GM19035 (cell line): ENCODE measurements at regions not wholly inside any gene's neighbourhood (a gene's known extent, or its start where the extent isn't known, plus 50 kb on each side); places are given as distances from the start of the nearest gene placed in this dataset.

Experiments used
- ATAC-seq: cut with Tn5 transposase; IDR thresholded peaks from one replicate; pipeline ENCODE4 v1.9.1; 2021; ENCODE audit not compliant: unreplicated experiment

GRCh38 chr2:42880738-42881690 is 88.6 kb upstream of the HAAO start:
- no peak for ATAC-seq

GRCh38 chr2:42879913-42880737 is 87.7 kb upstream of the HAAO start:
- ATAC-seq = no peak

- ATAC-seq = no peak
These were observed 86.8 kb upstream of the HAAO start for GRCh38 chr2:42879121-42879705.

- ATAC-seq = no peak
These were observed 86.2 kb upstream of the HAAO start for GRCh38 chr2:42878581-42878980.

- no peak for ATAC-seq
These were observed 85.6 kb upstream of the HAAO start for GRCh38 chr2:42877936-42878335.

- ATAC-seq = no peak
These were observed 85.1 kb upstream of the HAAO start for GRCh38 chr2:42877511-42877910.

GRCh38 chr2:42876326-42876751 is 84.0 kb upstream of the HAAO start:
- ATAC-seq = no peak

GRCh38 chr2:42875880-42876279 is 83.5 kb upstream of the HAAO start:
- no peak for ATAC-seq

GRCh38 chr2:42874949-42875801 is 82.8 kb upstream of the HAAO start:
- no peak for ATAC-seq

GRCh38 chr2:42872721-42873120 is 80.3 kb upstream of the HAAO start:
- ATAC-seq = no peak

GRCh38 chr2:42871372-42871771 is 79.0 kb upstream of the HAAO start:
- no peak for ATAC-seq

GRCh38 chr2:42868874-42869273 is 76.5 kb upstream of the HAAO start:
- ATAC-seq = no peak

GRCh38 chr2:42868096-42868495 is 75.7 kb upstream of the HAAO start:
- ATAC-seq = no peak

GRCh38 chr2:42867093-42868065 is 75.0 kb upstream of the HAAO start:
- no peak for ATAC-seq

GRCh38 chr2:42865884-42866881 is 73.8 kb upstream of the HAAO start:
- no peak for ATAC-seq

- no peak for ATAC-seq
These were observed 72.4 kb upstream of the HAAO start for GRCh38 chr2:42864641-42865280.

- ATAC-seq = no peak
These were observed 71.8 kb upstream of the HAAO start for GRCh38 chr2:42864222-42864621.

- ATAC-seq = no peak
These were observed 71.4 kb upstream of the HAAO start for GRCh38 chr2:42863751-42864150.
